T-helper 17 cell (primary cell): ENCODE measurements at regions not wholly inside any gene's neighbourhood (a gene's known extent, or its start where the extent isn't known, plus 50 kb on each side); places are given as distances from the start of the nearest gene placed in this dataset.

Experiments
- ATAC-seq: fragments of 150-1000 bp; cut with Tn5 transposase; 2 replicates; pipeline ENCODE4 v1.10.0; 2021; ENCODE audit warnings: mild to moderate bottlenecking, moderate library complexity
- DNase-seq, 3 donors: peaks; one replicate each; pipeline versions ENCODE4 v3.0.0 to v3.0.0-alpha.2; 2020 to 2021
- H3K9me3 ChIP-seq: one replicate; pipeline ENCODE4 v1.7.0; 2013; ENCODE audit warnings: low read length, mild to moderate bottlenecking; ENCODE audit not compliant: control insufficient read depth, poor library complexity, severe bottlenecking
- H3K27ac Mint-ChIP-seq: one replicate; pipeline ENCODE4 v1.8.0; 2022; ENCODE audit warnings: mild to moderate bottlenecking, moderate library complexity, mixed read lengths
- H3K27me3 Mint-ChIP-seq: one replicate; pipeline ENCODE4 v1.8.0; 2022; ENCODE audit warnings: mixed read lengths
- H3K36me3 Mint-ChIP-seq: one replicate; pipeline ENCODE4 v1.8.0; 2022; ENCODE audit warnings: low read depth, mixed read lengths
- H3K4me1 Mint-ChIP-seq: one replicate; pipeline ENCODE4 v1.8.0; 2022; ENCODE audit warnings: mild to moderate bottlenecking, mixed read lengths
- H3K4me3 Mint-ChIP-seq: one replicate; pipeline ENCODE4 v1.8.0; 2022; ENCODE audit warnings: mild to moderate bottlenecking, moderate library complexity, mixed read lengths

DNA sequence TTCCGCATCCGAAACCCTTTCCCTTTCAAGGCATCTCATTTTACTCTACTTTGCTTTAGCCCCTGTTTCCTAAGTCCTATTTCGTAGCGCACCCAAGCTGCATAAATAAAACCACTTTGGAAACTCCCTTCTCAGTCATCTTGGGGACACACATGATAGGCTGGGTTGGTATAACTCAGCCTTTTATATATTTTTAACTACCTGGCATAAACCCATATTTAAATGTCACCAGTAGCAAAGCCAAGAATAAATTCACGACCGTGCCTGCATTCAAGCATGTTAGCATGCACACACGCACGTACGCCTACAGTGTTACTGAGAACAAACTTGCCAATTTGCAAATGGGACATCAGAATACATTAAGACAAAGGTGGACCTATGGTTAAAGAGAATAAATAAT, 564.7 kb upstream of the PIK3C3 start:
- DNase-seq (no peak), ATAC-seq (no peak)
- Mint-ChIP-seq H3K27me3 (no peaks in the 10 kb centered on the region), H3K36me3 (no peaks in the 10 kb centered on the region), H3K4me3 (no peak overlapping the region), H3K27ac (no peak overlapping the region), H3K4me1 (no peaks in the 10 kb centered on the region)
- no peaks in the 10 kb centered on the region for H3K9me3 ChIP-seq

GRCh38 chr18:41378598-41378997, 576.4 kb upstream of the PIK3C3 start:
- no peak overlapping the region for H3K4me3 Mint-ChIP-seq
- no peaks in the 10 kb centered on the region for H3K27me3 Mint-ChIP-seq
- H3K4me1 Mint-ChIP-seq = no peaks in the 10 kb centered on the region
- no peaks in the 10 kb centered on the region for H3K36me3 Mint-ChIP-seq
- no peak overlapping the region for H3K27ac Mint-ChIP-seq
- DNase-seq (no peak), ATAC-seq (no peak)
- peaks cover 2% of the 10 kb centered on the region for H3K9me3 ChIP-seq

- DNase-seq (no peak), ATAC-seq (no peak)
- Mint-ChIP-seq H3K36me3 (no peaks in the 10 kb centered on the region), H3K4me3 (no peak overlapping the region), H3K27ac (no peak overlapping the region), H3K27me3 (no peaks in the 10 kb centered on the region), H3K4me1 (no peaks in the 10 kb centered on the region)
- H3K9me3 ChIP-seq = peaks cover 2% of the 10 kb centered on the region
Measured at GRCh38 chr18:41373612-41374011, 581.4 kb upstream of the PIK3C3 start.

- ATAC-seq (no peak), DNase-seq (no peak)
- Mint-ChIP-seq H3K4me3 (no peak overlapping the region), H3K36me3 (no peaks in the 10 kb centered on the region), H3K27ac (no peak overlapping the region), H3K4me1 (no peaks in the 10 kb centered on the region), H3K27me3 (no peaks in the 10 kb centered on the region)
- H3K9me3 ChIP-seq = no peaks in the 10 kb centered on the region
Measured at GRCh38 chr18:41372046-41372665, 582.9 kb upstream of the PIK3C3 start.

GRCh38 chr18:41371156-41372045, 583.6 kb upstream of the PIK3C3 start:
- Mint-ChIP-seq H3K4me3 (no peak overlapping the region), H3K27me3 (no peaks in the 10 kb centered on the region), H3K4me1 (no peaks in the 10 kb centered on the region), H3K36me3 (no peaks in the 10 kb centered on the region), H3K27ac (no peak overlapping the region)
- ATAC-seq (no peak), DNase-seq (no peak)
- H3K9me3 ChIP-seq = no peaks in the 10 kb centered on the region

- no peaks in the 10 kb centered on the region for H3K27me3 Mint-ChIP-seq
- no peaks in the 10 kb centered on the region for H3K36me3 Mint-ChIP-seq
- DNase-seq (no peak), ATAC-seq (no peak)
- H3K4me3 Mint-ChIP-seq = no peak overlapping the region
- no peak overlapping the region for H3K27ac Mint-ChIP-seq
- H3K4me1 Mint-ChIP-seq = no peaks in the 10 kb centered on the region
- H3K9me3 ChIP-seq = no peaks in the 10 kb centered on the region
Measured at GRCh38 chr18:41370740-41371139, 584.3 kb upstream of the PIK3C3 start.

DNA sequence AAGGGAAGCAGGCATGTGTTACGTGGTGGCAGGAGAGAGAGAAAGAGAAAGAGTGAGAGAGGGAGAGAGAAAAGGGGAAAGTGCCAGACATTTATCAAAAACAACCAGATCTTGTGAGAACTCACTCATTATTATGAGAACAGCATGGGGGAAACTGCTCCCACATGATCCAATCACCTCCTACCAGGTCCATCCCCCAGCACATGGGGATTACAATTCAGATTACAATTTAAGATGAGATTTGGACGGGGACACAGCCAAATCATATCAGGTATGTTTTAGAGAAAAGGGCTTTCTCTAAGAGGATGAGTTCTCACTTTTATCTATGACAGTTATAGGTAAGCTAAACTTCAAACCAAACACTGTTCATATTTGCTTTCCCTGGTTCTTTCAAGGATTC, 597.3 kb upstream of the PIK3C3 start:
- H3K4me1 Mint-ChIP-seq = no peaks in the 10 kb centered on the region
- no peaks in the 10 kb centered on the region for H3K36me3 Mint-ChIP-seq
- no peak overlapping the region for H3K27ac Mint-ChIP-seq
- DNase-seq = no peak
- H3K9me3 ChIP-seq = no peaks in the 10 kb centered on the region
- H3K4me3 Mint-ChIP-seq = no peak overlapping the region
- no peak for ATAC-seq
- no peaks in the 10 kb centered on the region for H3K27me3 Mint-ChIP-seq

DNA sequence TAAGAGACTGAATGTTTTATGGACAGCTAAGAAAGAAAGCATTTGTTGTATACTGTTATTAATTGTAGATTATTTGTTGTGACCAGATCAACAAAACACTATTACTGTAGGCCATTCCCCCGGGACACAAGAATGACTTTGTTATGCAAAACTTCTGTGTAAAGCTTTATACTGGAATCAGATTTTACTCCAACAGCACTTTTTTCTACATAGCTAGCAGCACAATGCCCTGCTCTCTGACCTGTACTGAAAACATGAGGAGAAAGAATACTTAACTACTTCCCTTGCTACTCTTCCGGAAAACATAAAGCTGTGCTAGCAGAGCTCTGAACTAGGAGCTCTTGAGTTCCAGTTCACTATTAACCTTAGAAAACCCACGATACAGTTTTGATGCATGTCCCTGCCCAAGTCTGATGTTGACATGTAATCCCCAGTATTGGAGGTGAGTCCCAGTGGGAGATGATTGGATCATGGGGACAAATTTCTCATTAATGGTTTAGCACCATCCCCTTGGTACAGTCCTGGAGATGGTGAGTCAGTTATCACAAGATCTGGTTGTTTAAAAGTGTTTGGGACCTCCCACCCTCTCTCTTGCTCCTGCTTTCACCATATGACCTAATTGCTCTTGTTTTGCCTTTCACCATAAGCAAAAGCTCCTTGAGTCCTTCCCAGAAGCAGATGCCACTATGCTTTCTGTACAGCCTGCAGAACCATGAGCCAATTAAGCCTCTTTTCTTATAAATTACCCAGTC, 601.1 kb upstream of the PIK3C3 start:
- no peak for DNase-seq
- no peaks in the 10 kb centered on the region for H3K4me1 Mint-ChIP-seq
- H3K9me3 ChIP-seq = no peaks in the 10 kb centered on the region
- no peak overlapping the region for H3K4me3 Mint-ChIP-seq
- no peaks in the 10 kb centered on the region for H3K36me3 Mint-ChIP-seq
- ATAC-seq = no peak
- H3K27ac Mint-ChIP-seq = no peak overlapping the region
- H3K27me3 Mint-ChIP-seq = no peaks in the 10 kb centered on the region

DNA sequence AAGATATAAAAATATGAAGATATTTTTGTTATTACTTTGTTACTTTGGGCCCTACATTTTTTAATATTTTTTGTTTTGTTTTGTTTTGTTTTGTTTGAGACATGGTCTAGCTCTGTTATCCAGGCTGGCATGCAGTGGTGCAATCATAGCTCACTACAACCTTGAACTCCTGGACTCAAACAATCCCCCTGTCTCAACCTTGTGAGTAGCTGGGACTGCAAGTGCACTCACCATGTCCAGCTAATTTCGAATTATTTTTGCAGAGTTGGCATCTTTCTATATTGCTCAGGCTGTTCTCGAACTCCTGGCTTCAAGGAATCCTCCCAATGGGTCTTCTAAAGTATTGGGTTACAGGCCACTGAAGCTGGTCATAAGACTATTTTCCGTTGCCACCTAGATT, 603.6 kb upstream of the PIK3C3 start:
- no peaks in the 10 kb centered on the region for H3K36me3 Mint-ChIP-seq
- no peaks in the 10 kb centered on the region for H3K27me3 Mint-ChIP-seq
- ATAC-seq (no peak), DNase-seq (no peak)
- H3K4me1 Mint-ChIP-seq = no peaks in the 10 kb centered on the region
- H3K9me3 ChIP-seq = no peaks in the 10 kb centered on the region
- H3K4me3 Mint-ChIP-seq = no peak overlapping the region
- no peak overlapping the region for H3K27ac Mint-ChIP-seq

- Mint-ChIP-seq H3K4me1 (no peaks in the 10 kb centered on the region), H3K27ac (no peak overlapping the region)
- no peaks in the 10 kb centered on the region for H3K9me3 ChIP-seq
Measured at GRCh38 chr18:41347057-41347456, 608.0 kb upstream of the PIK3C3 start.

GRCh38 chr18:41343808-41344207, 611.2 kb upstream of the PIK3C3 start:
- ATAC-seq (no peak), DNase-seq (no peak)
- no peak overlapping the region for H3K27ac Mint-ChIP-seq
- H3K9me3 ChIP-seq = no peaks in the 10 kb centered on the region
- H3K27me3 Mint-ChIP-seq = no peaks in the 10 kb centered on the region
- no peaks in the 10 kb centered on the region for H3K4me1 Mint-ChIP-seq
- no peaks in the 10 kb centered on the region for H3K36me3 Mint-ChIP-seq
- no peak overlapping the region for H3K4me3 Mint-ChIP-seq

More at GRCh38 chr18:41347057-41347456, 608.0 kb upstream of the PIK3C3 start:
- no peak for ATAC-seq
- Mint-ChIP-seq H3K27me3 (no peaks in the 10 kb centered on the region), H3K36me3 (no peaks in the 10 kb centered on the region), H3K4me3 (no peak overlapping the region)
- no peak for DNase-seq

DNA sequence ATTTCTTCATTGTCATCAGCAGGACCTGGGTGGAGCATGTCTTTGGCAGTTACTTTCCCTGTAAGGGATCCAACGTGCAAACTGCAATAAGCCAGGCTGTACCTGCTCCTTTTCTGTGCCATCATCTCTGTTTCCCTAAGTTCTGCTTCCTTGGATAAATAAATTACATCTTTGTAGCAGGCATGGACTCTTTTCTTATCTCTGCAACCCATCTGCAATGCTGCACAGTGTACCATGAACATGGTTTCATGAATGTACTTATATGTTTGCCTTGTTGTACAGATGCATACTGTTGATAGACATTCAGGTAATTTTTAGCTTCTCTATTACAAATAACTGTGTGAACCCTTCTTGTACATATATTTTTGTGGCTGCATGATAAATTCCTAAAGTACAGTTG, 616.7 kb upstream of the PIK3C3 start:
- Mint-ChIP-seq H3K36me3 (no peaks in the 10 kb centered on the region), H3K4me3 (no peak overlapping the region), H3K27ac (no peak overlapping the region), H3K27me3 (no peaks in the 10 kb centered on the region), H3K4me1 (no peaks in the 10 kb centered on the region)
- ATAC-seq = no peak
- no peaks in the 10 kb centered on the region for H3K9me3 ChIP-seq
- DNase-seq = no peak

DNA sequence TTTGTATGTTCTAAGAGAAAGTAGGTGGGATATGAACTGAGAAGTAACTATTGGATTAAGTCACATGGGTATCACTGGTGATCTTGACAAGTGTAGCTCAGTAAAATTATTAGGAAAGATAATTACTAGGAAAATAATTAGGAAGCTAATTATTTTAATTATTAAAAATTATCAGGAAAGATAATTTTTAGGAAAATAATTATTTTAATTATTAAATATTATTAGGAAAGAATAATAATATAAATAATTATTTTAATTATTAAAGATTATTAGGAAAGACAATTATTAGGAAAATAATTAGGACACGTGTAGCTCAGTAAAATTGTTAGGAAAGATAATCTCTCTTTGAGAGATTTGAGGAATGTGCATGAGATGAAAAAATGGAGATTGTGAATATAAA, 623.4 kb upstream of the PIK3C3 start:
- Mint-ChIP-seq H3K4me1 (no peaks in the 10 kb centered on the region), H3K27me3 (no peaks in the 10 kb centered on the region), H3K4me3 (no peak overlapping the region), H3K27ac (no peak overlapping the region), H3K36me3 (peaks cover 2% of the 10 kb centered on the region)
- no peaks in the 10 kb centered on the region for H3K9me3 ChIP-seq
- ATAC-seq (no peak), DNase-seq (no peak)
